GM23338 (cell line): ENCODE measurements at regions not wholly inside any gene's neighbourhood (a gene's known extent, or its start where the extent isn't known, plus 50 kb on each side); places are given as distances from the start of the nearest gene placed in this dataset.
A peak's percentile ranks its signal among the peaks of the same experiment; 100 is the strongest.

Source experiments
- ATAC-seq: fragments of 200-7000 bp; cut with Tn5 transposase; 3 replicates; pipeline ENCODE4 v1.9.1; 2020
- DNase-seq: peaks from one replicate; pipeline ENCODE4 v3.0.0-alpha.2; 2015; ENCODE audit warnings: low spot score
- H2AFZ ChIP-seq: fragments of 200-600 bp; sonication (generic); 2 replicates; pipeline ENCODE4 v1.8.0; 2016; ENCODE audit warnings: antibody characterized with exemption, mild to moderate bottlenecking, moderate library complexity
- H3F3A ChIP-seq: fragments of 200-600 bp; sonication (generic); replicated peaks from 2 replicates; pipeline ENCODE4 v1.8.0; 2017; ENCODE audit warnings: antibody characterized with exemption, mixed run types, low read depth
- H3K27ac ChIP-seq: fragments of 200-600 bp; sonication (generic); 2 replicates; pipeline ENCODE4 v1.6.1; 2016; ENCODE audit warnings: low read depth
- H3K27me3 ChIP-seq: fragments of 200-600 bp; sonication (generic); 2 replicates; pipeline ENCODE4 v1.8.0; 2016; ENCODE audit warnings: mild to moderate bottlenecking, mixed run types, moderate library complexity; ENCODE audit not compliant: insufficient read depth
- H3K36me3 ChIP-seq: fragments of 200-600 bp; sonication (generic); 2 replicates; pipeline ENCODE4 v1.8.0; 2016; ENCODE audit warnings: mild to moderate bottlenecking; ENCODE audit not compliant: insufficient read depth
- H3K4me1 ChIP-seq: fragments of 200-600 bp; sonication (generic); 2 replicates; pipeline ENCODE4 v1.8.0; 2016; ENCODE audit warnings: mild to moderate bottlenecking, moderate library complexity; ENCODE audit not compliant: insufficient read depth
- H3K4me2 ChIP-seq: fragments of 200-600 bp; sonication (generic); 2 replicates; pipeline ENCODE4 v1.7.1; 2017; ENCODE audit warnings: mixed run types
- H3K4me3 ChIP-seq: fragments of 200-600 bp; sonication (generic); 2 replicates; pipeline ENCODE4 v1.6.1; 2016; ENCODE audit warnings: mixed run types
- H3K79me2 ChIP-seq: fragments of 200-600 bp; sonication (generic); replicated peaks from 2 replicates; pipeline ENCODE4 v1.8.0; 2017; ENCODE audit warnings: mild to moderate bottlenecking; ENCODE audit not compliant: insufficient read depth
- H3K9me2 ChIP-seq: fragments of 200-600 bp; sonication (generic); 2 replicates; pipeline ENCODE4 v1.8.0; 2017; ENCODE audit not compliant: insufficient read depth
- H4K20me1 ChIP-seq: fragments of 200-600 bp; sonication (generic); replicated peaks from 2 replicates; pipeline ENCODE4 v1.8.0; 2017; ENCODE audit warnings: mild to moderate bottlenecking; ENCODE audit not compliant: insufficient read depth
- H3K27ac Mint-ChIP-seq: 2 replicates; pipeline ENCODE4 v1.8.0; 2020; ENCODE audit warnings: inconsistent platforms, mild to moderate bottlenecking, moderate library complexity, mixed read lengths
- H3K27me3 Mint-ChIP-seq: 3 replicates; pipeline ENCODE4 v1.8.0; 2022; ENCODE audit warnings: low read depth, mild to moderate bottlenecking, moderate library complexity, mixed read lengths, inconsistent platforms; ENCODE audit not compliant: insufficient read depth, poor library complexity
- H3K36me3 Mint-ChIP-seq: 3 replicates; pipeline ENCODE4 v1.8.0; 2021; ENCODE audit warnings: low read depth, mild to moderate bottlenecking, inconsistent platforms, moderate library complexity, mixed read lengths
- H3K4me1 Mint-ChIP-seq: 3 replicates; pipeline ENCODE4 v1.8.0; 2020; ENCODE audit warnings: mild to moderate bottlenecking, inconsistent platforms, mixed read lengths
- H3K4me3 Mint-ChIP-seq: 3 replicates; pipeline ENCODE4 v1.8.0; 2021; ENCODE audit warnings: moderate library complexity, mild to moderate bottlenecking, inconsistent platforms, mixed read lengths
- H3K9me3 Mint-ChIP-seq: 3 replicates; pipeline ENCODE4 v1.8.0; 2020; ENCODE audit warnings: moderate library complexity, mild to moderate bottlenecking, inconsistent platforms, mixed read lengths
- CREB1 ChIP-seq: fragments of 250-450 bp; sonication (Bioruptor Pico); IDR thresholded peaks from 2 replicates; pipeline ENCODE4 v1.5.0; 2020; ENCODE audit warnings: low read depth, mild to moderate bottlenecking, moderate library complexity
- CTCF ChIP-seq, 2 experiments: fragments of 200-600 bp in 1 of 2; sonication (generic) in 1 of 2; conservative IDR thresholded peaks; 2 replicates each; pipeline versions ENCODE4 v1.5.1 to v1.6.1; 2016 to 2017; ENCODE audit warnings: antibody characterized with exemption in 2 of 2, low read depth in 2 of 2, mild to moderate bottlenecking in 2 of 2, moderate library complexity in 1 of 2
- EZH2phosphoT487 ChIP-seq: fragments of 200-600 bp; sonication (generic); IDR thresholded peaks from one replicate; pipeline ENCODE4 v1.8.1; 2018; ENCODE audit warnings: antibody characterized with exemption; ENCODE audit not compliant: unreplicated experiment
- ZNF114 ChIP-seq: fragments of 250-450 bp; sonication (Bioruptor Pico); IDR thresholded peaks from 2 replicates; pipeline ENCODE4 v1.5.0; 2020; ENCODE audit warnings: mild to moderate bottlenecking, moderate library complexity
- TF ChIP-seq, protein P1 (sequence below): IDR thresholded peaks from 2 replicates; pipeline ENCODE4 v1.6.1; 2016; ENCODE audit warnings: antibody characterized with exemption
- TF ChIP-seq, protein P2 (sequence below): IDR thresholded peaks from one replicate; pipeline ENCODE4 v1.6.1; 2018; ENCODE audit warnings: antibody characterized with exemption; ENCODE audit not compliant: unreplicated experiment

GRCh38 chr18:3397786-3398185, 52.2 kb upstream of the TGIF1 start:
- no peak for DNase-seq
- Mint-ChIP-seq H3K36me3 (no peaks in the 10 kb centered on the region; the same call in none of the 3 replicates), H3K9me3 (peaks cover 24% of the 10 kb centered on the region; the same call in 2 of the 3 replicates), H3K27ac (no peak overlapping the region), H3K27me3 (peaks cover 1% of the 10 kb centered on the region), H3K4me1 (peaks cover 14% of the 10 kb centered on the region), H3K4me3 (no peak overlapping the region)
- no peak overlapping the region for H3K27ac ChIP-seq
- no peak overlapping the region for H3K4me2 ChIP-seq
- TF ChIP-seq EZH2phosphoT487: no peak
- no peak for TF ChIP-seq ZNF114 (CRISPR knock-in tag)
- TF ChIP-seq, protein P1, sequence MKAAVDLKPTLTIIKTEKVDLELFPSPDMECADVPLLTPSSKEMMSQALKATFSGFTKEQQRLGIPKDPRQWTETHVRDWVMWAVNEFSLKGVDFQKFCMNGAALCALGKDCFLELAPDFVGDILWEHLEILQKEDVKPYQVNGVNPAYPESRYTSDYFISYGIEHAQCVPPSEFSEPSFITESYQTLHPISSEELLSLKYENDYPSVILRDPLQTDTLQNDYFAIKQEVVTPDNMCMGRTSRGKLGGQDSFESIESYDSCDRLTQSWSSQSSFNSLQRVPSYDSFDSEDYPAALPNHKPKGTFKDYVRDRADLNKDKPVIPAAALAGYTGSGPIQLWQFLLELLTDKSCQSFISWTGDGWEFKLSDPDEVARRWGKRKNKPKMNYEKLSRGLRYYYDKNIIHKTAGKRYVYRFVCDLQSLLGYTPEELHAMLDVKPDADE: no peak
- TF ChIP-seq CREB1 (CRISPR knock-in tag): no peak
- TF ChIP-seq CTCF (conservative IDR thresholded peaks at IDR 0.05; ENCODE audit: low read depth in 2 of 2): no peak
- TF ChIP-seq, protein P2, sequence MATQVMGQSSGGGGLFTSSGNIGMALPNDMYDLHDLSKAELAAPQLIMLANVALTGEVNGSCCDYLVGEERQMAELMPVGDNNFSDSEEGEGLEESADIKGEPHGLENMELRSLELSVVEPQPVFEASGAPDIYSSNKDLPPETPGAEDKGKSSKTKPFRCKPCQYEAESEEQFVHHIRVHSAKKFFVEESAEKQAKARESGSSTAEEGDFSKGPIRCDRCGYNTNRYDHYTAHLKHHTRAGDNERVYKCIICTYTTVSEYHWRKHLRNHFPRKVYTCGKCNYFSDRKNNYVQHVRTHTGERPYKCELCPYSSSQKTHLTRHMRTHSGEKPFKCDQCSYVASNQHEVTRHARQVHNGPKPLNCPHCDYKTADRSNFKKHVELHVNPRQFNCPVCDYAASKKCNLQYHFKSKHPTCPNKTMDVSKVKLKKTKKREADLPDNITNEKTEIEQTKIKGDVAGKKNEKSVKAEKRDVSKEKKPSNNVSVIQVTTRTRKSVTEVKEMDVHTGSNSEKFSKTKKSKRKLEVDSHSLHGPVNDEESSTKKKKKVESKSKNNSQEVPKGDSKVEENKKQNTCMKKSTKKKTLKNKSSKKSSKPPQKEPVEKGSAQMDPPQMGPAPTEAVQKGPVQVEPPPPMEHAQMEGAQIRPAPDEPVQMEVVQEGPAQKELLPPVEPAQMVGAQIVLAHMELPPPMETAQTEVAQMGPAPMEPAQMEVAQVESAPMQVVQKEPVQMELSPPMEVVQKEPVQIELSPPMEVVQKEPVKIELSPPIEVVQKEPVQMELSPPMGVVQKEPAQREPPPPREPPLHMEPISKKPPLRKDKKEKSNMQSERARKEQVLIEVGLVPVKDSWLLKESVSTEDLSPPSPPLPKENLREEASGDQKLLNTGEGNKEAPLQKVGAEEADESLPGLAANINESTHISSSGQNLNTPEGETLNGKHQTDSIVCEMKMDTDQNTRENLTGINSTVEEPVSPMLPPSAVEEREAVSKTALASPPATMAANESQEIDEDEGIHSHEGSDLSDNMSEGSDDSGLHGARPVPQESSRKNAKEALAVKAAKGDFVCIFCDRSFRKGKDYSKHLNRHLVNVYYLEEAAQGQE: no peak
- no peaks in the 10 kb centered on the region for H3K79me2 ChIP-seq
- H3K4me1 ChIP-seq: peaks cover 15% of the 10 kb centered on the region
- H3K9me2 ChIP-seq: no peaks in the 10 kb centered on the region
- peak overlapping the region; percentile 83 for H2AFZ ChIP-seq
- no peak overlapping the region for H3K4me3 ChIP-seq
- ATAC-seq: no peak
- no peaks in the 10 kb centered on the region for H3F3A ChIP-seq
- H4K20me1 ChIP-seq: no peaks in the 10 kb centered on the region
- no peaks in the 10 kb centered on the region for H3K36me3 ChIP-seq
- H3K27me3 ChIP-seq: no peaks in the 10 kb centered on the region
